PC-3 (cell line): ENCODE measurements at regions not wholly inside any gene's neighbourhood (a gene's known extent, or its start where the extent isn't known, plus 50 kb on each side); places are given as distances from the start of the nearest gene placed in this dataset.

Experiments
- CTCF ChIP-seq: fragments of 300-600 bp; sonication (generic); conservative IDR thresholded peaks from 2 replicates; pipeline ENCODE4 v1.5.1; 2017; ENCODE audit warnings: antibody characterized with exemption, low read depth, mild to moderate bottlenecking, low read length
- EZH2 ChIP-seq: fragments of 300-600 bp; sonication (generic); IDR thresholded peaks from one replicate; pipeline ENCODE4 v1.6.1; 2017; ENCODE audit warnings: antibody characterized with exemption, mild to moderate bottlenecking, low read length; ENCODE audit not compliant: unreplicated experiment

- TF ChIP-seq CTCF (no peak), EZH2 (no peak)
Observed at GRCh38 chr5:96245140-96246091, 187.6 kb downstream of the PCSK1 start.
